ENCODE measurements at regions not wholly inside any gene's neighbourhood (a gene's known extent, or its start where the extent isn't known, plus 50 kb on each side); places are given as distances from the start of the nearest gene placed in this dataset.

- no peak for DNase-seq (ENCODE audit: low spot score)
These were observed 288.9 kb upstream of the DMAC1 start for GRCh38 chr9:8088477-8088876.

GRCh38 chr9:8085986-8086385 lies 286.4 kb upstream of the DMAC1 start:
- DNase-seq (ENCODE audit: low spot score): no peak

- peak; percentile 88 for DNase-seq (ENCODE audit: low spot score)
These were observed 279.1 kb upstream of the DMAC1 start for GRCh38 chr9:8078641-8079140.

- DNase-seq (ENCODE audit: low spot score): no peak
These were observed 275.2 kb upstream of the DMAC1 start for GRCh38 chr9:8074713-8075286.

- no peak for DNase-seq (ENCODE audit: low spot score)
These were observed 271.8 kb upstream of the DMAC1 start for GRCh38 chr9:8071445-8071798.

- DNase-seq (ENCODE audit: low spot score): no peak
These were observed 271.3 kb upstream of the DMAC1 start for GRCh38 chr9:8070779-8071444.

- no peak for DNase-seq (ENCODE audit: low spot score)
These were observed 262.9 kb upstream of the DMAC1 start for GRCh38 chr9:8062459-8062858.

- DNase-seq (ENCODE audit: low spot score): no peak
These were observed 253.9 kb upstream of the DMAC1 start for GRCh38 chr9:8053501-8053900.

GRCh38 chr9:8052991-8053390 lies 253.4 kb upstream of the DMAC1 start:
- DNase-seq (ENCODE audit: low spot score): no peak

- no peak for DNase-seq (ENCODE audit: low spot score)
These were observed 238.2 kb upstream of the DMAC1 start for GRCh38 chr9:8037745-8038144.

GRCh38 chr9:8036914-8037524 lies 237.4 kb upstream of the DMAC1 start:
- DNase-seq (ENCODE audit: low spot score): no peak

- no peak for DNase-seq (ENCODE audit: low spot score)
These were observed 234.2 kb upstream of the DMAC1 start for GRCh38 chr9:8033794-8034193.

GRCh38 chr9:8030095-8030494 lies 230.5 kb upstream of the DMAC1 start:
- DNase-seq (ENCODE audit: low spot score): peak; percentile 54

GRCh38 chr9:8027351-8027750 lies 227.8 kb upstream of the DMAC1 start:
- no peak for DNase-seq (ENCODE audit: low spot score)

GRCh38 chr9:8025551-8025950 lies 226.0 kb upstream of the DMAC1 start:
- peak; percentile 57 for DNase-seq (ENCODE audit: low spot score)

- no peak for DNase-seq (ENCODE audit: low spot score)
These were observed 220.6 kb upstream of the DMAC1 start for GRCh38 chr9:8020186-8020585.

GRCh38 chr9:8019636-8020035 lies 220.1 kb upstream of the DMAC1 start:
- no peak for DNase-seq (ENCODE audit: low spot score)

- no peak for DNase-seq (ENCODE audit: low spot score)
These were observed 215.6 kb upstream of the DMAC1 start for GRCh38 chr9:8014997-8015682.

GRCh38 chr9:8012986-8013385 lies 213.4 kb upstream of the DMAC1 start:
- peak; percentile 73 for DNase-seq (ENCODE audit: low spot score)

GRCh38 chr9:8011974-8012373 lies 212.4 kb upstream of the DMAC1 start:
- no peak for DNase-seq (ENCODE audit: low spot score)

- DNase-seq (ENCODE audit: low spot score): no peak
These were observed 197.0 kb upstream of the DMAC1 start for GRCh38 chr9:7996558-7996957.

GRCh38 chr9:7988644-7989280 lies 189.2 kb upstream of the DMAC1 start:
- DNase-seq (ENCODE audit: low spot score): no peak

- no peak for DNase-seq (ENCODE audit: low spot score)
These were observed 185.1 kb upstream of the DMAC1 start for GRCh38 chr9:7984692-7985091.

Measured in kidney tubule cell (primary cell).